HepG2 (cell line): ENCODE measurements at regions not wholly inside any gene's neighbourhood (a gene's known extent, or its start where the extent isn't known, plus 50 kb on each side); places are given as distances from the start of the nearest gene placed in this dataset.

Source experiments
- ATAC-seq: fragments of 200-7000 bp; cut with Tn5 transposase; 3 replicates; pipeline ENCODE4 v1.9.1; 2020; ENCODE audit warnings: mild to moderate bottlenecking, moderate library complexity
- BruUV-seq: library from RNA; stranded (reverse); fragments of 400-500 nt; replicated peaks from 2 replicates; lab custom pipeline; 2021; lab: Mats Ljungman, UMichigan
- CTCF ChIA-PET: fragments of 300-600 bp; formaldehyde crosslinking; extraction: SDS; loops from one replicate; lab custom pipeline; 2021; ENCODE audit warnings: low total read pairs, inconsistent platforms, low intra/inter-chr PET ratio; lab: Yijun Ruan, JAX
- POLR2A ChIA-PET: fragments of 350-600 bp; sonication (Branson Sonifier 250); formaldehyde crosslinking; loops from one replicate; lab custom pipeline; 2020; ENCODE audit warnings: antibody characterized with exemption, inconsistent platforms; lab: Yijun Ruan, JAX
- DNase-seq: peaks from one replicate; pipeline ENCODE4 v3.0.0-alpha.2; 2015; ENCODE audit warnings: low spot score
- FAIRE-seq: peaks from 3 replicates; lab custom pipeline; 2011; peaks lifted over from hg19 to GRCh38; lab: Jason Lieb, UNC
- H2AFZ ChIP-seq: one replicate; pipeline ENCODE4 v1.6.1; 2011; ENCODE audit warnings: low read length, inconsistent platforms
- H3K27ac ChIP-seq: fragments of 300-600 bp; 3 replicates; pipeline ENCODE4 v1.8.0; 2011; ENCODE audit warnings: mixed run types, mild to moderate bottlenecking, mixed read lengths, low read length, inconsistent platforms; ENCODE audit not compliant: insufficient read depth; ENCODE audit errors: extremely low read length
- H3K27me3 ChIP-seq, 2 experiments: fragments of 200-600 bp in 1 of 2; 2 replicates in 1 of 2; 3 replicates in 1 of 2; pipeline versions ENCODE4 v1.6.0 to v1.8.0; 2011; ENCODE audit warnings: low read length in 2 of 2, mild to moderate bottlenecking in 2 of 2, moderate library complexity in 2 of 2, inconsistent platforms in 1 of 2; ENCODE audit not compliant: insufficient read depth in 2 of 2, control insufficient read depth in 1 of 2
- H3K36me3 ChIP-seq, 2 experiments: fragments of 200-600 bp in 1 of 2; replicated peaks in 1 of 2; 2 replicates in 1 of 2; 3 replicates in 1 of 2; pipeline versions ENCODE4 v1.5.1 to v1.8.0; 2011; ENCODE audit warnings: low read length in 2 of 2, inconsistent platforms in 1 of 2; ENCODE audit not compliant: insufficient read depth in 2 of 2, control insufficient read depth in 1 of 2
- H3K4me1 ChIP-seq: 2 replicates; pipeline ENCODE4 v1.5.1; 2012; ENCODE audit warnings: low read length, inconsistent platforms; ENCODE audit not compliant: insufficient read depth
- H3K4me2 ChIP-seq: 2 replicates; pipeline ENCODE4 v1.6.0; 2011; ENCODE audit warnings: low read depth, low read length, inconsistent platforms
- H3K4me3 ChIP-seq, 3 experiments: fragments of 200-600 bp in 1 of 3; sonication (generic), shearing (Covaris generic) in 1 of 3; replicated peaks in 1 of 3; 2 replicates each; pipeline ENCODE4 v1.5.1; 2011 to 2016; ENCODE audit warnings: low read length in 3 of 3, inconsistent platforms in 2 of 3, low read depth in 2 of 3, mild to moderate bottlenecking in 2 of 3, control low read depth in 1 of 3, mixed read lengths in 1 of 3; ENCODE audit not compliant: insufficient read depth in 1 of 3
- H3K79me2 ChIP-seq: one replicate; pipeline ENCODE4 v1.6.1; 2011; ENCODE audit warnings: low read length, inconsistent platforms; ENCODE audit not compliant: insufficient read depth
- H3K9ac ChIP-seq: 2 replicates; pipeline ENCODE4 v1.6.0; 2011; ENCODE audit warnings: mild to moderate bottlenecking, low read depth, low read length, inconsistent platforms; ENCODE audit not compliant: insufficient read depth
- H3K9me3 ChIP-seq: 2 replicates; pipeline ENCODE4 v1.5.1; 2012; ENCODE audit warnings: mild to moderate bottlenecking, low read length
- H4K20me1 ChIP-seq: 2 replicates; pipeline ENCODE4 v1.6.0; 2011; ENCODE audit warnings: inconsistent platforms, mild to moderate bottlenecking, low read length, moderate library complexity; ENCODE audit not compliant: insufficient read depth
- GATAD1 ChIP-seq: IDR thresholded peaks from 2 replicates; pipeline ENCODE4 v1.6.1; 2016; ENCODE audit warnings: missing genetic modification reagents, missing compliant biosample characterization
- SIX4 ChIP-seq: sonication (generic); formaldehyde crosslinking; IDR thresholded peaks from 2 replicates; pipeline ENCODE4 v1.4.0; 2020; ENCODE audit warnings: missing genetic modification reagents
- ZNF337 ChIP-seq: sonication (generic); formaldehyde crosslinking; IDR thresholded peaks from 2 replicates; pipeline ENCODE4 v1.5.1; 2020; ENCODE audit warnings: missing genetic modification reagents, low read depth, mild to moderate bottlenecking, borderline replicate concordance
- ZNF629 ChIP-seq: sonication (generic); formaldehyde crosslinking; conservative IDR thresholded peaks from 2 replicates; pipeline ENCODE4 v1.5.0; 2020; ENCODE audit warnings: missing genetic modification reagents
- WGBS: methylation state at CpG from one replicate; pipeline ENCODE4 v1.1.6; 2017; ENCODE audit warnings: low lambda C conversion rate; 5-methylcytosine and 5-hydroxymethylcytosine counted together
- in situ Hi-C: cut with HindIII; loops from 2 replicates; pipeline ENCODE4 v1.10.0; 2017; ENCODE audit warnings: low pct_unique_long_range_greater_than_20kb; ENCODE audit not compliant: extremely low pct_ligation_motif_present
- intact Hi-C: fragments of 100-400 bp; cut with micrococcal nuclease; formaldehyde crosslinking; loops from one replicate; pipeline ENCODE4 v1.10.0; 2022; ENCODE audit not compliant: unreplicated experiment
- TF ChIP-seq, protein P1 (sequence below): sonication (generic); formaldehyde crosslinking; IDR thresholded peaks from 2 replicates; pipeline ENCODE4 v1.5.1; 2020; ENCODE audit warnings: missing genetic modification reagents, mild to moderate bottlenecking, borderline replicate concordance

GRCh38 chr12:22904485-22904884, 279.5 kb downstream of the ETNK1 start:
- Histone ChIP-seq H4K20me1 (no peaks in the 10 kb centered on the region), H3K27me3 (no peaks in the 10 kb centered on the region), H3K9me3 (no peaks in the 10 kb centered on the region), H3K27ac (no peak overlapping the region), H3K9ac (no peak overlapping the region), H3K4me1 (no peaks in the 10 kb centered on the region), H3K79me2 (no peaks in the 10 kb centered on the region), H3K4me2 (no peak overlapping the region), H2AFZ (no peak overlapping the region), H3K4me3 (no peak overlapping the region), H3K36me3 (no peaks in the 10 kb centered on the region)
- POLR2A ChIA-PET: no interaction called here
- BruUV-seq: no TSS peak
- no peak for TF ChIP-seq ZNF337
- no peak for TF ChIP-seq GATAD1 (CRISPR knock-in tag)
- TF ChIP-seq, protein P1, sequence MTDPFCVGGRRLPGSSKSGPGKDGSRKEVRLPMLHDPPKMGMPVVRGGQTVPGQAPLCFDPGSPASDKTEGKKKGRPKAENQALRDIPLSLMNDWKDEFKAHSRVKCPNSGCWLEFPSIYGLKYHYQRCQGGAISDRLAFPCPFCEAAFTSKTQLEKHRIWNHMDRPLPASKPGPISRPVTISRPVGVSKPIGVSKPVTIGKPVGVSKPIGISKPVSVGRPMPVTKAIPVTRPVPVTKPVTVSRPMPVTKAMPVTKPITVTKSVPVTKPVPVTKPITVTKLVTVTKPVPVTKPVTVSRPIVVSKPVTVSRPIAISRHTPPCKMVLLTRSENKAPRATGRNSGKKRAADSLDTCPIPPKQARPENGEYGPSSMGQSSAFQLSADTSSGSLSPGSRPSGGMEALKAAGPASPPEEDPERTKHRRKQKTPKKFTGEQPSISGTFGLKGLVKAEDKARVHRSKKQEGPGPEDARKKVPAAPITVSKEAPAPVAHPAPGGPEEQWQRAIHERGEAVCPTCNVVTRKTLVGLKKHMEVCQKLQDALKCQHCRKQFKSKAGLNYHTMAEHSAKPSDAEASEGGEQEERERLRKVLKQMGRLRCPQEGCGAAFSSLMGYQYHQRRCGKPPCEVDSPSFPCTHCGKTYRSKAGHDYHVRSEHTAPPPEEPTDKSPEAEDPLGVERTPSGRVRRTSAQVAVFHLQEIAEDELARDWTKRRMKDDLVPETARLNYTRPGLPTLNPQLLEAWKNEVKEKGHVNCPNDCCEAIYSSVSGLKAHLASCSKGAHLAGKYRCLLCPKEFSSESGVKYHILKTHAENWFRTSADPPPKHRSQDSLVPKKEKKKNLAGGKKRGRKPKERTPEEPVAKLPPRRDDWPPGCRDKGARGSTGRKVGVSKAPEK (CRISPR knock-in tag): no peak
- no peak for TF ChIP-seq ZNF629 (CRISPR knock-in tag)
- 0% methylated on average over 1 of the region's 1 CpG for WGBS
- intact Hi-C loops (loop anchor here (5.0 kb wide), 1 partner anchor 72 kb away; no protein-coding TSS in a partner anchor), in situ Hi-C loops (no loop called here)
- ATAC-seq: no peak
- FAIRE-seq: no peak
- CTCF ChIA-PET: no interaction called here
- no peak for DNase-seq

- no peaks in the 10 kb centered on the region for H3K4me1 ChIP-seq
- POLR2A ChIA-PET: no interaction called here
- H3K36me3 ChIP-seq: no peaks in the 10 kb centered on the region
- no peak overlapping the region for H3K9ac ChIP-seq
- no peak for ATAC-seq
- H2AFZ ChIP-seq: no peak overlapping the region
- no peaks in the 10 kb centered on the region for H3K9me3 ChIP-seq
- H3K4me2 ChIP-seq: no peak overlapping the region
- intact Hi-C loops: no loop called here
- TF ChIP-seq SIX4 (CRISPR knock-in tag): no peak
- H3K4me3 ChIP-seq: no peak overlapping the region
- in situ Hi-C loops: no loop called here
- no peaks in the 10 kb centered on the region for H4K20me1 ChIP-seq
- WGBS: under 1% methylated on average over 4 of the region's 4 CpGs
- H3K27ac ChIP-seq: no peak overlapping the region
- no TSS peak for BruUV-seq
- no peaks in the 10 kb centered on the region; a peak in 1 of 5 replicates for H3K27me3 ChIP-seq
- no peak for FAIRE-seq
- DNase-seq: no peak
- H3K79me2 ChIP-seq: no peaks in the 10 kb centered on the region
- CTCF ChIA-PET: no interaction called here
Observed at GRCh38 chr12:22916241-22916640, 291.3 kb downstream of the ETNK1 start.
